Stimulated activated CD8-positive, alpha-beta memory T cell treated with anti-CD3 and anti-CD28 coated beads, Interleukin-7, amount 100 ng/mL, for 48 hours (primary cell): ENCODE measurements at regions not wholly inside any gene's neighbourhood (a gene's known extent, or its start where the extent isn't known, plus 50 kb on each side); places are given as distances from the start of the nearest gene placed in this dataset.
"Not testable (repeated sequence)": the region's sequence is repeated elsewhere in the genome, so short reads cannot be mapped to it uniquely, and the experiment has no call there.

Experiments used
- DNase-seq, 2 donors: peaks; one replicate each; pipeline ENCODE4 v3.0.0-alpha.2; 2020; ENCODE audit warnings: low read depth in 1 of 2; ENCODE audit errors: extremely low read depth in 1 of 2

DNA sequence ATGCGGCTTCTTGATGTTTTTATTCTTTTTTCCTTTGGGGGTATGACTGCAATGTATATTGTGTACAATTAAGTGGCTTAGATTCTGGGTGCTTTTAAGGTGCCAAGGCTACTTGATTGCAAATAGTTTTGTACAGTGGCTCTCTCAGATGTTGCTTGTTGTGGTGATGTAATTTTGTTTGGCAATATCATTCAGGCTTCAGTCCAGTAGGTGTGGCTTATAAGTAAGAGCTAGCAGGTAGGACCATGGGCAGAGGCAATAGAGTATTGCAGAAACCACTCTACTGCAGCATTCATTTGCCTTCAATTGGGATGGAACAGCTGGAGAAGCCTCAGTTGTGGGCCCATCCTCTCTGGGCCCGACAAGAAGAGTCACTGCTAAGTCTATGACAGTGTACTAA is 407.9 kb upstream of the MAN1A1 start:
- DNase-seq: no peak

DNA sequence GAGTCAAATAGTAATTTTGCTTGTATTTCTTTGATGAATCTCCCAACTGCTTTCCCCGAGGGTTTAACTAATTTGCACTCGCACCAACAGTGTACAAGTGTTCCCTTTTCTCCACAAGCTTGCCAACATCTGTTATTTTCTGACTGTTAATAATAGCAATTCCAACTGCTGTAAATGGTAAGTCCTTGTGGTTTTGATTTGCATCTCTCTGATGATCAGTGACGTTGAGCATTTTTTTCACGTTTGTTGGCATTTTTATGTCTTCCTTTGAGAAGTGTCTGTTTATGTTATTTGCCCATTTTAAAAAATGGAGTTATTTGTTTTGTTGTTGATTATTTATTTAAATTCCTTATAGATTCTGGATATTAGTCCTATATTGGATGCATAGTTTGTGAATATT is 399.8 kb upstream of the MAN1A1 start:
- DNase-seq: no peak

DNA sequence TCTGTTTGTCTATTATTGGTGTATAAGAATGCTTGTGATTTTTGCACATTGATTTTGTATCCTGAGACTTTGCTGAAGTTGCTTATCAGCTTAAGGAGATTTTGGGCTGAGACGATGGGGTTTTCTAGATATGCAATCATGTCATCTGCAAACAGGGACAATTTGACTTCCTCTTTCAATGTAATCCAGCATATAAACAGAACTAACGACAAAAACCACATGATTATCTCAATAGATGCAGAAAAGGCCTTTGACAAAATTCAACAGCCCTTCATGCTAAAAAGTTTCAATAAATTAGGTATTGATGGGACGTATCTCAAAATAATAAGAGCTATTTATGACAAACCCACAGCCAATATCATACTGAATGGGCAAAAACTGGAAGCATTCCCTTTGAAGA is 399.0 kb upstream of the MAN1A1 start:
- not testable (repeated sequence) for DNase-seq

DNA sequence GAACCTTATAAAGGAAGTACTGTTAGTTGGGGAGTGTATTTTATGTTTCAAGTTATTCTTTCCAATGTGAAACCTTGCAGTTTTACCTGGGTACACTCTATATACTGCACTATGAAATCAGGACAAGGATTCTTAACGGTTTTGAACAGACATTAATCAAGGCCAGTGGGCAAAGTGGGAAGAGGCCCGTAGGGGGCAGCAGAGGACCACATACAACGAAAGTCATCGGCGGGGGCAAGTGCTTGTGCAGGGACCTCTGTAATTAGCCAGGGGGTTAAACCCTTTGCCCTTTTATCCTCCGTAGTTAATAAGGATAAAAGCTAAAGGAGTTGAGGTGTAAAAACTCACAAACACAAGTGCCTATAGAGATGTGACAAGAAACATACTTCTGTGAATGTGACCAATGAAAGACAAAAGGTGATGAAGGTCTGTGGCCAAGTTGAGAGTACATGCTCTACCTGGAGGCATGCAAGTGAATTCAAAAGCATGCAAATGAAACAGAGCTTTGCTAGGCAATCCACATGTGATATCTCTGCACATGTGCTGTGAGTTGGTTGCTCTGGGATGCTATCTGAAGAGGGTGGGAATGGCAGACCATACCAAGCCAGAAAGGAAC is 392.7 kb upstream of the MAN1A1 start:
- peak; percentile 18 to 25 for DNase-seq

DNA sequence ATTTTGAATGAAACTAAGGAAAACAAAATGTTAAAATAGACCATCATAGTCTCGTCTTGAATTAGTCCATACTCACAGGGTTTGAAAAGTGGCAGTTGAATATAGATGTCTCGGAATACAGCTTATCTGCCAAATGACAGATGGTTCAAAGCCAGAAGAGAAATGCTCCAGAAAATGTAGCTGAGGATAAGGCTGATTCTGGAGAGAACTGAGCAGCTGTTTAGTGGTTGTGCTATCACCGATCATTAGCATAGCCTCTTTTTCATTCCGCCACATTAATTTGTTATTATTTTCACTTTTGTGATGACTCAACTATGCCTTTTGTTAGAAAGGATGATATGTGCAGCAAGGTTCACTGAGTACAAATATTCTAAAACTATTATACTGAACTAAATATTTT is 390.2 kb upstream of the MAN1A1 start:
- DNase-seq: no peak

DNA sequence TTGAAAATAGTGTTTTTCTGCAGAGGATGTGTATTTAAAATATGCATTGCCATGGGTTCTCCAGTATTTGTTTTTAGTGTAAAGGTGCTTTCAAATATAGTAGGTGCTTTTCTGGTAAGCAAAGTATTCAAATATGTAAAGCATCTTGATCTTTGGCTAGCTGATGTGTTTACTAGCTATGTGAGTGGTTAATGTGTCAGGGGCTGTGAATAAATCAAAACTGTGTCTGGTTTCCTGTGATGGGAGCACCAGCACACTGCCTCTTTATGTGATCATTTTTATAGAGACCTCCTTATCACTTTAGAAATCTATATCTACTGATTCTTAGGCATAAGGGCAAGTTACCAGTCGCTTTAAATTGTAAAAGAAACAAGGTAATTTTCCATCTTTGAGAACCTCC is 388.9 kb upstream of the MAN1A1 start:
- DNase-seq: no peak

DNA sequence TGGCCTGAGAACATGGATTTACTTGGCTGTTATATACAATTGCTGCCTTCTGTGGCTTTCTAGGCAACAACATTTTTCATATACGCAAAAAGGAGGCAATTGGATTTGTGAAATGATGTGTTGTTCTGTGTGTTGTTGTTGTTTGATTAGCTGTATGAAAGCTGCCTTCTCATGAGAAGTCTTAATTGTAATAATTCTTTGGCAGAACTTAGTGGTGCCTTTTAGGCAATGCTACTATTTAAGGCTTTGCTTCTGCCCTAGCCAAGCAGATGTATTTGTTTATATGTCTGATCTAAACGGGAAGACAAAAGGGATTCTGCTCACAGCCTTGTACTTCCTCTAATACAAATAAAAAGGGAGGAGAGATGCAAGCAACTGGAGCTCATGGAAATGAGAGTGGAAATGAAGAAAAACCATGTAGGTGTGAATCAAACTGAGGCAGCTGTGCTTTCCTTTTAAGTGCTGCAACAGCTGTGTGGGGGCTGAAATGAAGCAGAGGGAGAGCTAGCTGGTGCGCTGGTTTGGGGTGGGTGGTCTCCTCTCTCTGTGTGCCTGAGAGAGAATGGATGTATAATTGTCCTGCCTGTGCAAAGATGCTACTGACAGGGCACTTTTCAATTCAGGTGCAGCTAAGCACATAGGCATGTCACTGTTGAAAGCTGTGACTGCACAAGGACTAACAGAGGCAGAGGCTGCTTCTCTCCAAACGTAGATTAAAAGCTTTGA is 386.9 kb upstream of the MAN1A1 start:
- no peak for DNase-seq

DNA sequence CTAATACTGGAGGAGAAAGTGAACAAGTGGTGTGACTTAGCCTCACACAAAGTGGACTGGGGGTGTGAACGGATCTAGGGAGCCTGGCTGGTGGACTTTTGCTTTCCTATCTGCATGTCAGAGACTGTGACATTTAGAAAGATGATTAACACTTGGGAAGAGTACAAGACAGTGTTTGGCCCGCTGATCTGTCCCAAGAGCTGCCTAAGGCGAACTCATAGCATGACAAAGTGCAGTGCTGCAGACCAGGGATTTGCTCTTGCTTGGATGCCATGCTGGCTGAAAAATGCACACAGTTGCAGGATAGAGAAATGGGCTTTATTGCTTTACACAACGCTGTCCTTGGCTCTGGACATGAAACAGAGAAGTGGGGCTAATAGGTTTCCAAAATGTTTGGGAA is 386.0 kb upstream of the MAN1A1 start:
- no peak for DNase-seq

DNA sequence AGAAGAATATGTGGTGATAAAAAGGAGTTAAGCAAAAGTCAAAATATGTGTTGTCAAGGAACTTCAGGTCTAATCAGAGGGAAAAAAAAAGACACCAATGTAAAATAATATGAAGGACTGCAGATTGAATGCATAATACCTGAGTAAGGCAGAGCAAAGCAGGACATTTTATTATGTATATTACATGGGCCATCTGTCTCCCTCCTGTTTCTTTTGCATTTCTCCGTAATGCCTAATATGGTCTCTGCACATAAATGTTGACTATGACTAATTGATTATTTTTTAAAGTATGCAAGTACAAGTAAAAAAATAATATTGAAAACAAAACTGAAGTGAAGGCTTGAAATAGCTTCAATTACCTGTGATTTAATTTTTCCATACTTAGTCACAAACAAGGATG is 384.7 kb upstream of the MAN1A1 start:
- DNase-seq: no peak

DNA sequence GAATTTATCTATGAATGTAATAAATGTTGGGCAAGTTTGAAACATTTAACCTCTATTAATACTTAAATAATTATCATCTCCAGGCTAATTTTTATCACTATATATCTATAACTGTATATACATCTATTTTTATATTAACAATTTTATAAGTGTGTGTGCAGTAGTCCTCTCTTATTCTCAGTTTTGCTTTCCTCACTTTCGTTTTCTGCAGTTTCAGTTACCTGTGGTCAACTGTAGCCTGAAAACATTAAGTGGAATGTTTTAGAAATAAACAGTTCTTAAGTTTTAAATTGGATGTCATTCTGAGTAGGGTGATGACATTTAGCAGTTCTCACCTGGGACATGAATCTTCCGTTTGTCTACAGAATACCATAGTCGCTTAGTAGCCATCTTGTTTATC is 379.4 kb upstream of the MAN1A1 start:
- DNase-seq: no peak

DNA sequence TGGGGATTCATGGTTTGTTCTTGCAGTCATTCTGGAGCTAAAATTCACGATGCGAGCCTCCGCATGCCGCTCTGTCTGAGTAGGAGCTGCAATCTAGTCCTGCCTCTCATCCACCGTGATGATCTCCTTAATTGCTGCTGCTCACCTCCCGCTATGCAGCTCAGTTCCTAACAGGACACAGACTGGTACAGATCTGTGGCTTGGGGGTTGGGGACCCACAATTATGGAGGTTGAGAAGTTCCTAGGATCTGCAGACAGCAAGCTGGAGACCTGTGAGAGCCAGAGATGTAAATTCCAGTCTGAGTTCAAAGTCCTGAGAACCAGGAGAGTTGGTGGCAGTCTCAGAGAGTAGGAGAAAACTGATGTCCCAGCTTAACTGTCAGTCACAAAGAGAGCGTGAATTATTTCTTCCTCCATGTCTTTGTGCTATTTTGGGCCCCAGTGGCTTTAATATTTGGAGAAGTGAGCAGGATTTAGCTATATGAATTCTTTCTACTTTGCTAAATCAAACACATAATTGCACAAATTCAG is 378.7 kb upstream of the MAN1A1 start:
- DNase-seq: no peak

DNA sequence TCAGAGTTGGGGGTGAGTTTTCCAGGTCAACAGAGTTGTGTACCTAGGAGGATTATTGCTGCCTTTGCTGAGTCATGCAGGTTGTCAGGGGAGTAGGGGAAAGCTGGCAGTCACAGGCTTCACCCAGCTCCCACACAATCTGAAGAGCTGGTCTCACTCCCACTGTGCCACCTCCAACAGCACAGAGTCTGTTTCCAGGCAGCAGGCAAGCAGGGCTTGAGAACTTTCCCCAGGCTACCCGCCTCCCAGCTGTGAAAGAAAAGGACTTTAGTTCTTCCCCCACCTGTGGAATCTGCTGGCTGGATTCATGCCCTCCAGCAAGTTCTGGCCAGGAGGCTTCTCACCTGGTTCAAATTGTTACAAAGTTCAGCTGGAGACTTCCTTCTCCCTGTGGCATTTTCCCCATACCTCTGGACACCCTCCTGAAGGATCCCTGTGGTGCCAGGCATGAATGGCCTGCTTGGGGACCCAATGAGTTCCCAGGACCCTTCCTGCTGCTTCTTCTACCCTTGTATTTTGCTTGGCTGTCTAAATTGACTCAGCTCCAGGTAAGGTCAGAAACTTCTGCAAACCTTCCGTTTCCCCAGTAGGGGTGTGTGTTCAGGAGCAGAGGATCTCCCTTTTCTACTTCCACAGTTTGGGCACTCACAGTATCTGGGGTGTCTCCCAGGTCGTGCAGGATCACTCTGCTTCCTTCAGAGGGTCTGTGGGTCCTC is 378.1 kb upstream of the MAN1A1 start:
- no peak for DNase-seq

DNA sequence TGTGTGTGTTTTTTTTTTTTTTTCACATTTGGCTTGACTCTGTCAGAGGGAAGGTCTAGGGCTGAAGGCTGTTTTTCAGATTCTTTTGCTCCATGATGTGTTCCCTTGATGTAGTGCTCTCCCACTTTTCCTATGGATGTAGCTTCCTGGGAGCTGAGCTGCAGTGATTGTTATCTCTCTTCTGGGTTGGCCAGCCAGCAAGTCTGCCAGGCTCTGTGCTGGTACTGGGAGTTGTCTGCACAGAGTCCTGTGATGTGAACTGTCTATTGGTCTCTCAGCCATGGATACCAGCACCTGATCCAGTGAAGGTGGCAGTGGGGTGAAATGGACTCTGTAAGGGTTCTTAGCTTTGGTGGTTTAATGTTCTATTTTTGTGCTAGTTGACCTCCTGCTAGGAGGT is 377.4 kb upstream of the MAN1A1 start:
- not testable (repeated sequence) for DNase-seq

DNA sequence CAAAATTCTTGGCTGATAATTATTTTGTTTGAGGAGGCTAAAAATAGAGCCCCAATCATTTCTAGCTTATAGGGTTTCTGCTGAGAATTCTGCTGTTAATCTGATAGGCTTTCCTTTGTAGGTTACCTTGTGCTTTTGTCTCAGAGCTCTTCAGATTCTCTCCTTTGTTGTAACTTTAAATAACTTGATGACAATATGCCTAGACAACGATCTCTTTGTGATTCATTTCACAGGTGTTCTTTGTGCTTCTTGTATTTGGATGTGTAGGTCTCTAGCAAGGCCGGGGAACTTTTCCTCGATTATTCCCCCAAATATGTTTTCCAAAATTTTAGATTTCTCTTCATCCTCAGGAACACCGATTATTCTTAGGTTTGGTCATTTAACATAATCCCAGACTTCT is 376.5 kb upstream of the MAN1A1 start:
- DNase-seq: no peak

DNA sequence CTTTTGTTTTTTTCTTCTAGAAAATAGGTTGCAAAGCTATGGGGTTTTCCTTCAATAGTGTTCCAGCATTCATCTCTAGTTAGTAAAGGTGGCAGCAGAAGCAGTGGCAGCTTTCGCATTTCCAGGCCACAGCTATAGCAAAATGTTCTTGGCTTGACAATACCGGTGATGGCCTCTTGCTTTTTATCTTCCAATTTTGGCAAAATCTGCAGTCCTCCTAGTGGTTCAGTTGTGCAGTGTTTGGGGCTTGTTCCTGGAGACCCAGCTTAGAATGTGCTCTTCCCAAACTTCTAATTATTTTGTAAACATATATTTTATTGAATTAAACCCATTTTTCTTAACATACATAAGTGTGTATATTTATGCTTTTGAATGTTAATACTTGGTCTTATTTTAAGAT is 370.6 kb upstream of the MAN1A1 start:
- no peak for DNase-seq

DNA sequence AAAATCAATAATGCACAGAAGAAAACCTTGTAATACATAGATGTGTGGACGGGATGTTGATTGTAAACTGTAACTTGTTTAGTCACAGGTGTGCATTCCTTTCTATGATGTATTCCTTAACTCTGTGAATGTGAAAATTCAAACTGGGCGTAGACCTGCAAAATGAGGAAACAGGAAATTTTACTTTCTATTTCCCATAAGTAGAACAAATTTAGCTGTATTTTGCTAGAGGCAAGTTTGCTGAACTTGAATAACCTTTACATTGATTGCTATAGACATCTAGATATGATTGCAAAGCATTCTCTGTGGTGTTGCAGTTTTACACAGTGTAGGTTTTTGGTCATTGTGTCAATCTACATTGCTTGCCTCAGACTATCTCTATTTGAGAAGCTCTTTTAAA is 368.4 kb upstream of the MAN1A1 start:
- DNase-seq: no peak

DNA sequence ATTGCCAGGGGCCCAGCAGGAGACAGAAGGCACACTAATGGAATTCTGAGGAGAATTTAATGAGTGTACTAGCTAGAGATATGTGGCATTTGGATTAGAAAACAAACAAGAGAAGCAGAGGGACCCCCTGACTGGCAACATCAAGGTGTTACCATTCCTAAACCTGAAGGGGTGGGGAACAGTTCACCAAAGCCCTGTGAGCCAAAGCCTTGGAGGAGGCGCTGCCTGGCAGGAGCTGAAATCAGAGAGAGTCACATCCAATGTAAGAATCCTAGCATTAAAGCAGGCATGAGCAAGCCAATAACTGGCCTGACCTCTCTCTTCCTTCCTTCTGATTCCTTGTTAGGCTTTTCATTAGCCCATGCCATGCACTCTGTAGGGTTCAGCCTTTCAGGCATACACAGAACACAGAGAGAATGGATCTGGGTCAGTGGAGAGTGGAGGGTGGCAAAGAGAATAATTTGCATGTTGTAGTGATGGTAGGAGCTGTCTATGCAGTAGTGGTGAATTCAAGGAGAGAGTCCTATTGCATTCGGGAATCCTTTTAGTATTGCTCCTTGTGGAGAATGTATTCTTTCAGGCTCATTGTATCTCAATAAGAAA is 367.2 kb upstream of the MAN1A1 start:
- no peak for DNase-seq

DNA sequence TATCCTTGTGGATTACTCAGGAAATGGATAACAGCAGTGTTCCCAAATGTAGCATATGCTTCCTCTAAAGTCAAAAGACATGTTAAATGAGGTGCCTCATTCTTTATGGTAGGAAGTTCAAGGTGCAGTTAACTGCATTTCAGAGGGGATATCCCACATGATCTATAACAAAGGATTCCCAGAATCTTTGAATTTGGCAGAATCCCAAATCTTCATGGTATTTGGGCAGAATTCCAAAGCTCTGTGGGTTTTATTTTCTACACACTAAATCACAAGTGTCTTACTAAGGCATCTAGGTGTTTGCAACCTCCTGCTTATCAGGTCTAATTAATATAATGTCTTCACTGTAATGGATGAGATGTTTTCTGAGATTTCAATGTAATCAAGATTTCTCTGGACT is 364.3 kb upstream of the MAN1A1 start:
- no peak for DNase-seq

DNA sequence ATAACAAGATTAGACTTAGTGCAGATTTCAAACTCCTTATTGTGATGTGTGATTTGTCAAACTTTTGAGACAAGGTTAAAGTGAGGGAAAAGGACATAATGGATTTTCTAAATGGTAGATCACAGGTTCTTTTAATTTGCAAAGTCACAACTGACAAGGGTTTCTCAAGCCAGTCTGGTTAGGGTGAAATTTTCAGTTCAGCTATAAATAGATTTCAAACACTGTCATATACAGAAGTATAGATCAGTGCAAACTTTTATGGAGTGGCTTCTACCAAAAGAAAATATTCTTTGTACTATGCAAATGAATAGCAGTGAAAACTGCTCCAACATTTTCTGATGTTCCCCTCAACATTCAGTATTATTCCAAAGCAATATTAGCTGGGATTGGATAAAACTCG is 337.1 kb upstream of the MAN1A1 start:
- DNase-seq: no peak

DNA sequence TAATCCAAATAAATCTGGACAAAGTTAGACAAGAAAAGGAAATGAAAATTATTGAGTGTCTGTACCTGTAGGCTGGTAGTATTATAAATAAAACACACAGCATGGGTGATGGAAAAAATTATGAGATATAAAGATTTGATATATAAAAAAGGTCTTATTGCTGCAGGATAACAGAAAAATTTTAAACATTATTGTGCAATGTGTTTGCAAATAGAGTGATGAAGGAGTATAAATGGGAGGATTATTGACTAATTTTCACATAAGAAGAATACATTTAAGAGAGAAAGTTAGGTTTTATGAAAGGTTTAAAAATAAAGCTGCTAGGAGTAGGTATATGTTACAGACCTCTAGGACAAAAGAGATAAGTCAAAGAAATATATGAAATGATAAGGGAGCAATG is 336.7 kb upstream of the MAN1A1 start:
- DNase-seq: no peak

DNA sequence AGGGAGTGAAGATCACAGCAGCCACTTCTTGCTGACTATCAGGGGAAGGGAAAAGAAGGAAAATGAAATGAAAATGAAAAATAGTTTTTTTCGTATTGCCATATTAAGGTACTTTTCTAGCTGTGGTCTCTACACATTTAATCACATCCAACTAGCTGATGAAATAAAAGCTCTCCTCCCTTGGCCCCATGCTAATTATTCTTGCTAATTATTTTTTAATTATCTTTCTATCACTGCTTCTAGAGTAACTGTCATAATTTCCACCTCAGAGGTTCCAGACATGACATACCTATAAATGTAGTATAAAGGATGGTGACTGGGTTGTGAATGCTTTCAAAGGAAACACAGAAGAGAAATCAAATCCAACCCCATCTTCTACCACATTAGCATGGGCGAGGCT is 334.1 kb upstream of the MAN1A1 start:
- DNase-seq: no peak

DNA sequence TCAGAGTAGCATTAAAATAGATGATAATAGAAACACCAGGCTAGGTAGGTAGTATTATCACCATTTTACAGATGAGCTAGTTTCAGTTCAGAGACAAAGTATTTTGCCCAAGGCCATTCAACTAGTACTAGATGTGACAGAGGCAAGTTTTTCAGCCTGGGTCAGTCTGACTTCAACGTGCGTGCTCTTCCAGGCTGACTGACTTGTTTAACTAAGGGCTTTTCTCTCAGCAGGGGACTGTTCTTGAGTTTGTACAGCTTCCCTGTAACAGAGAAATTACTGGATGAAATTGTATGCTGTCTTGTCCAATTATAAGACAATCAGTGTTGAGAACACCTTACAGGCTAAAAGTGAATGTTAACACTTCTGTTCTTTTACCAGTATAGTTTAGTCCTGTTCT is 333.5 kb upstream of the MAN1A1 start:
- DNase-seq: no peak
